ENCODE measurements at regions not wholly inside any gene's neighbourhood (a gene's known extent, or its start where the extent isn't known, plus 50 kb on each side); places are given as distances from the start of the nearest gene placed in this dataset.

- no peaks in the 10 kb centered on the region for H3K27me3 Mint-ChIP-seq
- H3K36me3 Mint-ChIP-seq, result no peaks in the 10 kb centered on the region
- Histone ChIP-seq H3K36me3 (ENCODE audit: control insufficient read depth, insufficient read depth, low read length) (no peaks in the 10 kb centered on the region), H3K9me3 (ENCODE audit: control insufficient read depth in 2 of 2, low read length in 2 of 2) (no peaks in the 10 kb centered on the region), H3K27me3 (ENCODE audit: control insufficient read depth, insufficient read depth, low read length) (no peaks in the 10 kb centered on the region), H3K27ac (ENCODE audit: insufficient read depth, low read length, poor library complexity, severe bottlenecking) (no peak overlapping the region), H3K4me1 (ENCODE audit: control insufficient read depth, insufficient read depth, low read length, poor library complexity, severe bottlenecking) (no peaks in the 10 kb centered on the region), H3K4me3 (ENCODE audit: low read depth, low read length) (no peak overlapping the region)
- DNase-seq (no peak), ATAC-seq (ENCODE audit: low read depth in 2 of 2) (no peak)
- H3K4me3 Mint-ChIP-seq, result no peak overlapping the region
- H3K27ac Mint-ChIP-seq, result no peak overlapping the region
- H3K4me1 Mint-ChIP-seq, result no peaks in the 10 kb centered on the region
- H3K9me3 Mint-ChIP-seq, result peaks cover 0 to 6% (median 0%) of the 10 kb centered on the region in 7 donors
Measured at GRCh38 chr19:29442094-29442493, 83.7 kb upstream of the VSTM2B start.

- Mint-ChIP-seq H3K9me3 (peaks cover 0 to 6% (median 0%) of the 10 kb centered on the region in 7 donors), H3K36me3 (no peaks in the 10 kb centered on the region), H3K4me1 (no peaks in the 10 kb centered on the region), H3K27me3 (no peaks in the 10 kb centered on the region), H3K27ac (no peak overlapping the region), H3K4me3 (no peak overlapping the region)
- no peak for ATAC-seq (ENCODE audit: low read depth in 2 of 2)
- H3K27me3 ChIP-seq (ENCODE audit: control insufficient read depth, insufficient read depth, low read length), result no peaks in the 10 kb centered on the region
- DNase-seq, result no peak
- no peaks in the 10 kb centered on the region for H3K36me3 ChIP-seq (ENCODE audit: control insufficient read depth, insufficient read depth, low read length)
- H3K9me3 ChIP-seq (ENCODE audit: control insufficient read depth in 2 of 2, low read length in 2 of 2), result no peaks in the 10 kb centered on the region
- no peak overlapping the region for H3K27ac ChIP-seq (ENCODE audit: insufficient read depth, low read length, poor library complexity, severe bottlenecking)
- H3K4me1 ChIP-seq (ENCODE audit: control insufficient read depth, insufficient read depth, low read length, poor library complexity, severe bottlenecking), result no peaks in the 10 kb centered on the region
- no peak overlapping the region for H3K4me3 ChIP-seq (ENCODE audit: low read depth, low read length)
Measured at GRCh38 chr19:29442910-29443309, 82.9 kb upstream of the VSTM2B start.

DNA sequence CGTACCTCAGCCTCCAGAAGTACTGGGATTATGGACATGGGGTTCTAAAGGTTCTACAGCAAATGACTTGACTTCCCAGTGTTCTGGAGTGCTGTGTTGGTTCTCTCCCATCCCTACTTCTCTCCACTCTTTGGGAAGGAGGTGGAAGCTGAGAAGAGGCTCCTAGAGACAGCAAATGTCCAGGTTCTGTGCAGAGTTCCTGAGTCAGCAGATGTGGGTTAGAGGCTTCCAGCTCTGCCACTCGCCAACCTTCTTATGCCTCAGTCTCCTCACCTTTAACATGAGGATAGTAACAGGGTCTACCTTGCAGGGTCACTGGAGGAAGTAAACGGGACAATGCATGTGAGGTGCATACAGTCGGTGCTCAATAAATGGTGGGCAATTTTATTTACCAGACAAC is 80.5 kb upstream of the VSTM2B start:
- Histone ChIP-seq H3K4me3 (ENCODE audit: low read depth, low read length) (no peak overlapping the region), H3K36me3 (ENCODE audit: control insufficient read depth, insufficient read depth, low read length) (no peaks in the 10 kb centered on the region), H3K27ac (ENCODE audit: insufficient read depth, low read length, poor library complexity, severe bottlenecking) (no peak overlapping the region), H3K9me3 (ENCODE audit: control insufficient read depth in 2 of 2, low read length in 2 of 2) (no peaks in the 10 kb centered on the region), H3K27me3 (ENCODE audit: control insufficient read depth, insufficient read depth, low read length) (no peaks in the 10 kb centered on the region), H3K4me1 (ENCODE audit: control insufficient read depth, insufficient read depth, low read length, poor library complexity, severe bottlenecking) (no peaks in the 10 kb centered on the region)
- peaks cover 0 to 6% (median 0%) of the 10 kb centered on the region in 7 donors for H3K9me3 Mint-ChIP-seq
- DNase-seq, result no peak
- no peaks in the 10 kb centered on the region for H3K27me3 Mint-ChIP-seq
- H3K27ac Mint-ChIP-seq, result no peak overlapping the region
- no peak for ATAC-seq (ENCODE audit: low read depth in 2 of 2)
- no peaks in the 10 kb centered on the region for H3K36me3 Mint-ChIP-seq
- H3K4me3 Mint-ChIP-seq, result no peak overlapping the region
- H3K4me1 Mint-ChIP-seq, result no peaks in the 10 kb centered on the region

DNA sequence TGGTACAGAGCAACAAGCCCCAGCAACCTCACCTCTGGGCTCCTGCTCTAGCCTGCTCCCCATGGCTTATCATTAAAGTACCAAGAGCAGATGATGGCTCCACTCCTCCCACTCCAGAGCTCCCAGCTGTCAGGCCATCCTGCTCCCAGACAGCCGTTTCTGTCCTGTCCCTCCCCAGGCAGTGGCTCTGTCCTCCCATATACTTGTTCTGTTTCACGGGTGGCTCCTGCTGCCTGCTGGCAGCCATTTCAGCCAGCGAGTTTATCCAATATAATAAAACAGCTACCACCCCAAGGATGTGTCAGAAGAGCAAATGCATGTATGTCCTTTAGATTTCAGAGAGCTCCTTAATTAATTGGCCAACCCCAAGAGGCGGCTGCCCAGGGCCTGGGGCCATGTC is 79.4 kb upstream of the VSTM2B start:
- no peak overlapping the region for H3K4me3 ChIP-seq (ENCODE audit: low read depth, low read length)
- no peak overlapping the region for H3K27ac ChIP-seq (ENCODE audit: insufficient read depth, low read length, poor library complexity, severe bottlenecking)
- Mint-ChIP-seq H3K9me3 (peaks cover 0 to 6% (median 0%) of the 10 kb centered on the region in 7 donors), H3K27ac (no peak overlapping the region), H3K27me3 (no peaks in the 10 kb centered on the region), H3K4me1 (no peaks in the 10 kb centered on the region), H3K36me3 (no peaks in the 10 kb centered on the region), H3K4me3 (no peak overlapping the region)
- no peaks in the 10 kb centered on the region for H3K9me3 ChIP-seq (ENCODE audit: control insufficient read depth in 2 of 2, low read length in 2 of 2)
- H3K27me3 ChIP-seq (ENCODE audit: control insufficient read depth, insufficient read depth, low read length), result no peaks in the 10 kb centered on the region
- DNase-seq, result no peak
- no peak for ATAC-seq (ENCODE audit: low read depth in 2 of 2)
- no peaks in the 10 kb centered on the region for H3K4me1 ChIP-seq (ENCODE audit: control insufficient read depth, insufficient read depth, low read length, poor library complexity, severe bottlenecking)
- no peaks in the 10 kb centered on the region for H3K36me3 ChIP-seq (ENCODE audit: control insufficient read depth, insufficient read depth, low read length)

DNA sequence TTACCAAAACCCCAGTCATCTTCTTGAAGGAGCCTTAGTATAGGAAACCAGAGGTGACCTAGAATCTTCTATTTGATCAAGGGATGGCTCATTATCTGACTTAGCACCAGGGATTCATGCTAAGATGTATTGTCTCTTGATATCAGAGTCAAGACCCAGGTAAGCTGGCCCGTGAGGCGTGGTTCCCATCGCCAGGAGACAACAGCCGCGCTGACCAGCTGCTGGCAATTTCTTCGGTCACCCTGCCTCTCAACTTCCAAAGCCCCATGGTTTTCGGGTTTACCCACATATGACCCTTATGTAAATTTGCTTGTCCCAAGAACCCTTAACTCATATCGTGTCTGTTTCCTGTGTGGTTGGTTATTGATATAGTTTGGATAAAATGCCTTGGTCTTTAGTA is 77.7 kb upstream of the VSTM2B start:
- Mint-ChIP-seq H3K4me1 (no peaks in the 10 kb centered on the region), H3K9me3 (peaks cover 0 to 6% (median 0%) of the 10 kb centered on the region in 7 donors), H3K36me3 (no peaks in the 10 kb centered on the region), H3K27me3 (no peaks in the 10 kb centered on the region), H3K4me3 (no peak overlapping the region), H3K27ac (no peak overlapping the region)
- ATAC-seq (ENCODE audit: low read depth in 2 of 2), result no peak
- Histone ChIP-seq H3K9me3 (ENCODE audit: control insufficient read depth in 2 of 2, low read length in 2 of 2) (no peaks in the 10 kb centered on the region), H3K27ac (ENCODE audit: insufficient read depth, low read length, poor library complexity, severe bottlenecking) (no peak overlapping the region), H3K4me3 (ENCODE audit: low read depth, low read length) (no peak overlapping the region), H3K27me3 (ENCODE audit: control insufficient read depth, insufficient read depth, low read length) (no peaks in the 10 kb centered on the region), H3K36me3 (ENCODE audit: control insufficient read depth, insufficient read depth, low read length) (no peaks in the 10 kb centered on the region), H3K4me1 (ENCODE audit: control insufficient read depth, insufficient read depth, low read length, poor library complexity, severe bottlenecking) (no peaks in the 10 kb centered on the region)
- DNase-seq, result no peak

- Mint-ChIP-seq H3K27ac (no peak overlapping the region), H3K27me3 (no peaks in the 10 kb centered on the region), H3K4me1 (no peaks in the 10 kb centered on the region), H3K36me3 (no peaks in the 10 kb centered on the region), H3K4me3 (no peak overlapping the region), H3K9me3 (peaks cover 0 to 3% (median 0%) of the 10 kb centered on the region in 7 donors)
- Histone ChIP-seq H3K36me3 (ENCODE audit: control insufficient read depth, insufficient read depth, low read length) (no peaks in the 10 kb centered on the region), H3K27ac (ENCODE audit: insufficient read depth, low read length, poor library complexity, severe bottlenecking) (no peak overlapping the region), H3K27me3 (ENCODE audit: control insufficient read depth, insufficient read depth, low read length) (no peaks in the 10 kb centered on the region), H3K4me3 (ENCODE audit: low read depth, low read length) (no peak overlapping the region), H3K4me1 (ENCODE audit: control insufficient read depth, insufficient read depth, low read length, poor library complexity, severe bottlenecking) (no peaks in the 10 kb centered on the region), H3K9me3 (ENCODE audit: control insufficient read depth in 2 of 2, low read length in 2 of 2) (no peaks in the 10 kb centered on the region)
- ATAC-seq (ENCODE audit: low read depth in 2 of 2) (no peak), DNase-seq (no peak)
Measured at GRCh38 chr19:29449371-29449770, 76.4 kb upstream of the VSTM2B start.

DNA sequence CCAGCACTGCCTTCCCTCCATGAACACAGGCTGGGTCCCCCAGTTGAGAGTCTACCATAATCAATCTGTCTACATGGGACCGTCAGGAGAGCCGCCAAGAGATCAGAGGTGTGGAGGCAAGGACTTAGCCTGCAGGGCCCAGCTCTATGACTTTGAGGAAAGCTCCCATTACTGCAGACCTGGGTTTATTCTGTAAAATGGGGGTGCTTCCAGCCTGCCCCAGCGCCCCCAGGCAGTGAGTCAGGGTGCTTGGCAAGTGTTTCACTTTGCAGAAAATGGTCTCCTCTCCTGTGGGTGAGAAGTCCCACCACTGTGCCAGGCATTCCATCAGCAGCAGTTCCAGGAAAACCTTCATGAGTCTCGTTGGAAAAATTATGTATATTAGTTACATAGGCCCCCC is 75.5 kb upstream of the VSTM2B start:
- Histone ChIP-seq H3K27ac (ENCODE audit: insufficient read depth, low read length, poor library complexity, severe bottlenecking) (no peak overlapping the region), H3K9me3 (ENCODE audit: control insufficient read depth in 2 of 2, low read length in 2 of 2) (no peaks in the 10 kb centered on the region), H3K36me3 (ENCODE audit: control insufficient read depth, insufficient read depth, low read length) (no peaks in the 10 kb centered on the region), H3K4me1 (ENCODE audit: control insufficient read depth, insufficient read depth, low read length, poor library complexity, severe bottlenecking) (no peaks in the 10 kb centered on the region), H3K27me3 (ENCODE audit: control insufficient read depth, insufficient read depth, low read length) (no peaks in the 10 kb centered on the region), H3K4me3 (ENCODE audit: low read depth, low read length) (no peak overlapping the region)
- no peaks in the 10 kb centered on the region for H3K36me3 Mint-ChIP-seq
- no peak overlapping the region for H3K4me3 Mint-ChIP-seq
- no peak for DNase-seq
- no peaks in the 10 kb centered on the region for H3K27me3 Mint-ChIP-seq
- no peaks in the 10 kb centered on the region for H3K4me1 Mint-ChIP-seq
- no peak overlapping the region for H3K27ac Mint-ChIP-seq
- no peak for ATAC-seq (ENCODE audit: low read depth in 2 of 2)
- peaks cover 0 to 3% (median 0%) of the 10 kb centered on the region in 7 donors for H3K9me3 Mint-ChIP-seq

DNA sequence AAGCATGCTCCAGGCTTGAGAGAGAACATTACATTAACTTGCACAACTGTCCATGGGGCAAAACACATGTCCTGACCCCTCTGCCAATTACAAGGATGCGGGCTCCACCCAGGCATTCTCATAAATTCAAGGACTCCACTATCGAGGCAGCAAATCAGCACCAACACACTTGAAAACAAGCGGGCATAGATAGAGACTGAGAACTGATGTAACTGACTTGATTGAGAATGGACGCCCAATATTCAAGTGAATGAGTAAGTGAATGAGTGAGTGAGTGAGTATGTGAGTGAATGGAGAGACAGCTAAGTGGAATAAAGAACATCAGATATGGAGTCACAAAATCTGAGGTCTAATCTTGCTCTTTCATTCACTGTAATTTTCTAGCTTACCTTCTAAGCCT is 75.0 kb upstream of the VSTM2B start:
- no peaks in the 10 kb centered on the region for H3K27me3 Mint-ChIP-seq

More for the DNA sequence above, 75.0 kb upstream of the VSTM2B start:
- Histone ChIP-seq H3K36me3 (ENCODE audit: control insufficient read depth, insufficient read depth, low read length) (no peaks in the 10 kb centered on the region), H3K4me1 (ENCODE audit: control insufficient read depth, insufficient read depth, low read length, poor library complexity, severe bottlenecking) (no peaks in the 10 kb centered on the region), H3K27ac (ENCODE audit: insufficient read depth, low read length, poor library complexity, severe bottlenecking) (no peak overlapping the region), H3K4me3 (ENCODE audit: low read depth, low read length) (no peak overlapping the region), H3K9me3 (ENCODE audit: control insufficient read depth in 2 of 2, low read length in 2 of 2) (no peaks in the 10 kb centered on the region), H3K27me3 (ENCODE audit: control insufficient read depth, insufficient read depth, low read length) (no peaks in the 10 kb centered on the region)
- DNase-seq (no peak), ATAC-seq (ENCODE audit: low read depth in 2 of 2) (no peak)
- Mint-ChIP-seq H3K4me3 (no peak overlapping the region), H3K36me3 (no peaks in the 10 kb centered on the region), H3K4me1 (no peaks in the 10 kb centered on the region), H3K27ac (no peak overlapping the region), H3K9me3 (peaks cover 0 to 3% (median 0%) of the 10 kb centered on the region in 7 donors)

Measured in CD4-positive, CD25-positive, alpha-beta regulatory T cell (primary cell).